GM23338 (cell line): ENCODE measurements at regions not wholly inside any gene's neighbourhood (a gene's known extent, or its start where the extent isn't known, plus 50 kb on each side); places are given as distances from the start of the nearest gene placed in this dataset.

ENCODE experiments used
- ATAC-seq: fragments of 200-7000 bp; cut with Tn5 transposase; 3 replicates; pipeline ENCODE4 v1.9.1; 2020
- DNase-seq: peaks from one replicate; pipeline ENCODE4 v3.0.0-alpha.2; 2015; ENCODE audit warnings: low spot score
- H2AFZ ChIP-seq: fragments of 200-600 bp; sonication (generic); 2 replicates; pipeline ENCODE4 v1.8.0; 2016; ENCODE audit warnings: antibody characterized with exemption, mild to moderate bottlenecking, moderate library complexity
- H3F3A ChIP-seq: fragments of 200-600 bp; sonication (generic); replicated peaks from 2 replicates; pipeline ENCODE4 v1.8.0; 2017; ENCODE audit warnings: antibody characterized with exemption, mixed run types, low read depth
- H3K27ac ChIP-seq: fragments of 200-600 bp; sonication (generic); 2 replicates; pipeline ENCODE4 v1.6.1; 2016; ENCODE audit warnings: low read depth
- H3K27me3 ChIP-seq: fragments of 200-600 bp; sonication (generic); 2 replicates; pipeline ENCODE4 v1.8.0; 2016; ENCODE audit warnings: mild to moderate bottlenecking, mixed run types, moderate library complexity; ENCODE audit not compliant: insufficient read depth
- H3K36me3 ChIP-seq: fragments of 200-600 bp; sonication (generic); 2 replicates; pipeline ENCODE4 v1.8.0; 2016; ENCODE audit warnings: mild to moderate bottlenecking; ENCODE audit not compliant: insufficient read depth
- H3K4me1 ChIP-seq: fragments of 200-600 bp; sonication (generic); 2 replicates; pipeline ENCODE4 v1.8.0; 2016; ENCODE audit warnings: mild to moderate bottlenecking, moderate library complexity; ENCODE audit not compliant: insufficient read depth
- H3K4me2 ChIP-seq: fragments of 200-600 bp; sonication (generic); 2 replicates; pipeline ENCODE4 v1.7.1; 2017; ENCODE audit warnings: mixed run types
- H3K4me3 ChIP-seq: fragments of 200-600 bp; sonication (generic); 2 replicates; pipeline ENCODE4 v1.6.1; 2016; ENCODE audit warnings: mixed run types
- H3K79me2 ChIP-seq: fragments of 200-600 bp; sonication (generic); replicated peaks from 2 replicates; pipeline ENCODE4 v1.8.0; 2017; ENCODE audit warnings: mild to moderate bottlenecking; ENCODE audit not compliant: insufficient read depth
- H3K9me2 ChIP-seq: fragments of 200-600 bp; sonication (generic); 2 replicates; pipeline ENCODE4 v1.8.0; 2017; ENCODE audit not compliant: insufficient read depth
- H4K20me1 ChIP-seq: fragments of 200-600 bp; sonication (generic); replicated peaks from 2 replicates; pipeline ENCODE4 v1.8.0; 2017; ENCODE audit warnings: mild to moderate bottlenecking; ENCODE audit not compliant: insufficient read depth
- H3K27ac Mint-ChIP-seq: 2 replicates; pipeline ENCODE4 v1.8.0; 2020; ENCODE audit warnings: inconsistent platforms, mild to moderate bottlenecking, moderate library complexity, mixed read lengths
- H3K27me3 Mint-ChIP-seq: 3 replicates; pipeline ENCODE4 v1.8.0; 2022; ENCODE audit warnings: low read depth, mild to moderate bottlenecking, moderate library complexity, mixed read lengths, inconsistent platforms; ENCODE audit not compliant: insufficient read depth, poor library complexity
- H3K36me3 Mint-ChIP-seq: 3 replicates; pipeline ENCODE4 v1.8.0; 2021; ENCODE audit warnings: low read depth, mild to moderate bottlenecking, inconsistent platforms, moderate library complexity, mixed read lengths
- H3K4me1 Mint-ChIP-seq: 3 replicates; pipeline ENCODE4 v1.8.0; 2020; ENCODE audit warnings: mild to moderate bottlenecking, inconsistent platforms, mixed read lengths
- H3K4me3 Mint-ChIP-seq: 3 replicates; pipeline ENCODE4 v1.8.0; 2021; ENCODE audit warnings: moderate library complexity, mild to moderate bottlenecking, inconsistent platforms, mixed read lengths
- H3K9me3 Mint-ChIP-seq: 3 replicates; pipeline ENCODE4 v1.8.0; 2020; ENCODE audit warnings: moderate library complexity, mild to moderate bottlenecking, inconsistent platforms, mixed read lengths
- CREB1 ChIP-seq: fragments of 250-450 bp; sonication (Bioruptor Pico); IDR thresholded peaks from 2 replicates; pipeline ENCODE4 v1.5.0; 2020; ENCODE audit warnings: low read depth, mild to moderate bottlenecking, moderate library complexity
- EZH2phosphoT487 ChIP-seq: fragments of 200-600 bp; sonication (generic); IDR thresholded peaks from one replicate; pipeline ENCODE4 v1.8.1; 2018; ENCODE audit warnings: antibody characterized with exemption; ENCODE audit not compliant: unreplicated experiment
- JUNB ChIP-seq: IDR thresholded peaks from one replicate; pipeline ENCODE4 v1.6.1; 2016; ENCODE audit warnings: antibody characterized with exemption; ENCODE audit not compliant: unreplicated experiment
- NANOG ChIP-seq: IDR thresholded peaks from 2 replicates; pipeline ENCODE4 v1.6.1; 2016; ENCODE audit warnings: antibody characterized with exemption, borderline replicate concordance
- POLR2AphosphoS5 ChIP-seq: IDR thresholded peaks from 2 replicates; pipeline ENCODE4 v1.6.1; 2016; ENCODE audit warnings: antibody characterized with exemption, low read depth
- STAT1 ChIP-seq: IDR thresholded peaks from one replicate; pipeline ENCODE4 v1.6.1; 2016; ENCODE audit warnings: antibody characterized with exemption; ENCODE audit not compliant: unreplicated experiment
- ZNF331 ChIP-seq: fragments of 250-450 bp; sonication (Bioruptor Pico); IDR thresholded peaks from 2 replicates; pipeline ENCODE4 v1.5.0; 2020; ENCODE audit warnings: low read depth, mild to moderate bottlenecking, moderate library complexity
- ZNF462 ChIP-seq: fragments of 250-450 bp; sonication (Bioruptor Pico); IDR thresholded peaks from 2 replicates; pipeline ENCODE4 v1.5.0; 2020; ENCODE audit warnings: mild to moderate bottlenecking, moderate library complexity

- no peaks in the 10 kb centered on the region for H3K36me3 Mint-ChIP-seq
- no peaks in the 10 kb centered on the region for H3K4me1 Mint-ChIP-seq
- TF ChIP-seq JUNB: no peak
- H3K4me2 ChIP-seq: no peak overlapping the region
- no peaks in the 10 kb centered on the region for H4K20me1 ChIP-seq
- no peaks in the 10 kb centered on the region for H3K27me3 ChIP-seq
- no peak overlapping the region for H2AFZ ChIP-seq
- H3K4me3 Mint-ChIP-seq: no peak overlapping the region
- H3K27ac Mint-ChIP-seq: no peak overlapping the region
- DNase-seq (no peak), ATAC-seq (no peak)
- H3K27ac ChIP-seq: no peak overlapping the region
- H3K79me2 ChIP-seq: no peaks in the 10 kb centered on the region
- peaks cover 4% of the 10 kb centered on the region; the same call in 1 of the 2 replicates for H3K9me2 ChIP-seq
- no peaks in the 10 kb centered on the region for H3K4me1 ChIP-seq
- H3K9me3 Mint-ChIP-seq: no peaks in the 10 kb centered on the region
- no peaks in the 10 kb centered on the region for H3K36me3 ChIP-seq
- H3K4me3 ChIP-seq: no peak overlapping the region
- no peaks in the 10 kb centered on the region for H3K27me3 Mint-ChIP-seq
- no peaks in the 10 kb centered on the region for H3F3A ChIP-seq
These were observed 909.0 kb downstream of the EPHA4 start for GRCh38 chr2:220663065-220663464.

GRCh38 chr2:220664272-220665107 lies 907.6 kb downstream of the EPHA4 start:
- no peak overlapping the region for H3K4me2 ChIP-seq
- no peaks in the 10 kb centered on the region for H3F3A ChIP-seq
- no peaks in the 10 kb centered on the region for H3K79me2 ChIP-seq
- no peak for ATAC-seq
- no peak for TF ChIP-seq STAT1
- TF ChIP-seq ZNF331 (CRISPR knock-in tag): no peak
- no peak for TF ChIP-seq NANOG
- TF ChIP-seq POLR2AphosphoS5: no peak
- TF ChIP-seq ZNF462 (CRISPR knock-in tag): no peak
- no peak for TF ChIP-seq CREB1 (CRISPR knock-in tag)
- TF ChIP-seq JUNB: no peak
- no peak for TF ChIP-seq EZH2phosphoT487
- peaks cover 5% of the 10 kb centered on the region for H3K9me3 Mint-ChIP-seq
- peaks cover 4% of the 10 kb centered on the region for H3K9me2 ChIP-seq
- peaks cover 5% of the 10 kb centered on the region; the same call in 2 of the 3 replicates for H3K36me3 Mint-ChIP-seq
- H3K27ac Mint-ChIP-seq: no peak overlapping the region
- no peaks in the 10 kb centered on the region for H4K20me1 ChIP-seq
- H3K4me1 Mint-ChIP-seq: no peaks in the 10 kb centered on the region
- H3K27ac ChIP-seq: no peak overlapping the region
- H3K4me3 Mint-ChIP-seq: no peak overlapping the region
- H3K27me3 Mint-ChIP-seq: no peaks in the 10 kb centered on the region
- no peak overlapping the region for H3K4me3 ChIP-seq
- no peak for DNase-seq
- no peaks in the 10 kb centered on the region for H3K27me3 ChIP-seq
- no peaks in the 10 kb centered on the region for H3K36me3 ChIP-seq
- H3K4me1 ChIP-seq: no peaks in the 10 kb centered on the region
- no peak overlapping the region for H2AFZ ChIP-seq
